ENCODE measurements at regions not wholly inside any gene's neighbourhood (a gene's known extent, or its start where the extent isn't known, plus 50 kb on each side); places are given as distances from the start of the nearest gene placed in this dataset.

DNA sequence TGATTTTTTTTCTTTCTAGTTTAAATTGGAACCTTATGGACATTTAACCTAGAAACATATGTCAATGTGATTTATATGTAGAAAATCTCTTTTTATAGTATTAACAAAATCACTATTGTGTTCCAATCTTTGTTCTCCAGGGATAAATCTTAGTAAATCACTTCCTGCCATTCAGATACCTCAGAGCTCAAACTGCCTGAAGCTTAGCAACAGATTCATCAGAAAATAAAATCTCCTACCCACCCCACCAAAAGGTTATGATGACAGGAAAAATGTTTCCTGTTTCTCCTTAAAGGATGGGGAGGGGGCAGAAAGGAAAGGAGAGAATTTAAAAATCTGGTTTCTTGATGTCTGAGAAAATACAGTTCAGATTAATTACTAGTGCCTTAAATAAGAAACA, 105.0 kb upstream of the TUT7 start:
- H3K4me3 ChIP-seq (replicated peaks in 1 of 4; ENCODE audit: control extremely low read depth in 1 of 4, insufficient read depth in 1 of 4, low read depth in 3 of 4, low read length in 4 of 4), result no peak overlapping the region
- H3K27ac ChIP-seq (ENCODE audit: insufficient read depth, low read length), result no peak overlapping the region
- DNase-seq (ENCODE audit: low read depth in 2 of 2), result no peak
- H3K9me3 ChIP-seq (ENCODE audit: control insufficient read depth, insufficient read depth, low read depth, low read length), result no peaks in the 10 kb centered on the region
- H2AFZ ChIP-seq (ENCODE audit: low read length), result no peak overlapping the region
- H3K27me3 ChIP-seq (ENCODE audit: control insufficient read depth, insufficient read depth, low read length), result no peaks in the 10 kb centered on the region
- H3K9ac ChIP-seq (ENCODE audit: insufficient read depth, low read length), result no peak overlapping the region
- H3K4me2 ChIP-seq (ENCODE audit: extremely low read depth, insufficient read depth, low read length), result no peak overlapping the region
- TF ChIP-seq EZH2 (IDR thresholded peaks at IDR 0.05; ENCODE audit: low read length, missing control alignments), result no peak
- TF ChIP-seq, protein P1, sequence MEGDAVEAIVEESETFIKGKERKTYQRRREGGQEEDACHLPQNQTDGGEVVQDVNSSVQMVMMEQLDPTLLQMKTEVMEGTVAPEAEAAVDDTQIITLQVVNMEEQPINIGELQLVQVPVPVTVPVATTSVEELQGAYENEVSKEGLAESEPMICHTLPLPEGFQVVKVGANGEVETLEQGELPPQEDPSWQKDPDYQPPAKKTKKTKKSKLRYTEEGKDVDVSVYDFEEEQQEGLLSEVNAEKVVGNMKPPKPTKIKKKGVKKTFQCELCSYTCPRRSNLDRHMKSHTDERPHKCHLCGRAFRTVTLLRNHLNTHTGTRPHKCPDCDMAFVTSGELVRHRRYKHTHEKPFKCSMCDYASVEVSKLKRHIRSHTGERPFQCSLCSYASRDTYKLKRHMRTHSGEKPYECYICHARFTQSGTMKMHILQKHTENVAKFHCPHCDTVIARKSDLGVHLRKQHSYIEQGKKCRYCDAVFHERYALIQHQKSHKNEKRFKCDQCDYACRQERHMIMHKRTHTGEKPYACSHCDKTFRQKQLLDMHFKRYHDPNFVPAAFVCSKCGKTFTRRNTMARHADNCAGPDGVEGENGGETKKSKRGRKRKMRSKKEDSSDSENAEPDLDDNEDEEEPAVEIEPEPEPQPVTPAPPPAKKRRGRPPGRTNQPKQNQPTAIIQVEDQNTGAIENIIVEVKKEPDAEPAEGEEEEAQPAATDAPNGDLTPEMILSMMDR (conservative IDR thresholded peaks at IDR 0.05 in 1 of 2, IDR thresholded peaks at IDR 0.05 in 1 of 2; ENCODE audit: low read depth in 1 of 2, low read length in 2 of 2), result no peak
- H3K4me1 ChIP-seq (ENCODE audit: control insufficient read depth, extremely low read depth, insufficient read depth, low read length), result no peaks in the 10 kb centered on the region
- H3K36me3 ChIP-seq (ENCODE audit: control insufficient read depth, insufficient read depth, low read length), result no peaks in the 10 kb centered on the region
- no peaks in the 10 kb centered on the region for H3K79me2 ChIP-seq (ENCODE audit: control insufficient read depth, insufficient read depth, low read length)
- no peaks in the 10 kb centered on the region for H4K20me1 ChIP-seq (ENCODE audit: control insufficient read depth, extremely low read depth, insufficient read depth, low read length)

GRCh38 chr9:86458191-86458855, 104.1 kb upstream of the TUT7 start:
- DNase-seq (ENCODE audit: low read depth in 2 of 2), result no peak
- no peaks in the 10 kb centered on the region for H3K36me3 ChIP-seq (ENCODE audit: control insufficient read depth, insufficient read depth, low read length)
- H3K4me1 ChIP-seq (ENCODE audit: control insufficient read depth, extremely low read depth, insufficient read depth, low read length), result no peaks in the 10 kb centered on the region

GRCh38 chr9:86456416-86456815, 102.2 kb upstream of the TUT7 start:
- Histone ChIP-seq H2AFZ (ENCODE audit: low read length) (no peak overlapping the region), H3K9ac (ENCODE audit: insufficient read depth, low read length) (no peak overlapping the region), H3K4me3 (replicated peaks in 1 of 4; ENCODE audit: control extremely low read depth in 1 of 4, insufficient read depth in 1 of 4, low read depth in 3 of 4, low read length in 4 of 4) (no peak overlapping the region), H3K27me3 (ENCODE audit: control insufficient read depth, insufficient read depth, low read length) (no peaks in the 10 kb centered on the region), H3K36me3 (ENCODE audit: control insufficient read depth, insufficient read depth, low read length) (no peaks in the 10 kb centered on the region), H3K4me2 (ENCODE audit: extremely low read depth, insufficient read depth, low read length) (no peak overlapping the region), H4K20me1 (ENCODE audit: control insufficient read depth, extremely low read depth, insufficient read depth, low read length) (no peaks in the 10 kb centered on the region), H3K9me3 (ENCODE audit: control insufficient read depth, insufficient read depth, low read depth, low read length) (no peaks in the 10 kb centered on the region), H3K27ac (ENCODE audit: insufficient read depth, low read length) (no peak overlapping the region), H3K4me1 (ENCODE audit: control insufficient read depth, extremely low read depth, insufficient read depth, low read length) (no peaks in the 10 kb centered on the region), H3K79me2 (ENCODE audit: control insufficient read depth, insufficient read depth, low read length) (no peaks in the 10 kb centered on the region)
- no peak for TF ChIP-seq EZH2 (IDR thresholded peaks at IDR 0.05; ENCODE audit: low read length, missing control alignments)
- TF ChIP-seq, protein P1 (conservative IDR thresholded peaks at IDR 0.05 in 1 of 2, IDR thresholded peaks at IDR 0.05 in 1 of 2; ENCODE audit: low read depth in 1 of 2, low read length in 2 of 2), result no peak
- no peak for DNase-seq (ENCODE audit: low read depth in 2 of 2)

More at GRCh38 chr9:86458191-86458855, 104.1 kb upstream of the TUT7 start:
- Histone ChIP-seq H3K4me2 (ENCODE audit: extremely low read depth, insufficient read depth, low read length) (no peak overlapping the region), H4K20me1 (ENCODE audit: control insufficient read depth, extremely low read depth, insufficient read depth, low read length) (no peaks in the 10 kb centered on the region), H3K9me3 (ENCODE audit: control insufficient read depth, insufficient read depth, low read depth, low read length) (no peaks in the 10 kb centered on the region), H3K4me3 (replicated peaks in 1 of 4; ENCODE audit: control extremely low read depth in 1 of 4, insufficient read depth in 1 of 4, low read depth in 3 of 4, low read length in 4 of 4) (no peak overlapping the region), H2AFZ (ENCODE audit: low read length) (no peak overlapping the region), H3K27ac (ENCODE audit: insufficient read depth, low read length) (no peak overlapping the region), H3K79me2 (ENCODE audit: control insufficient read depth, insufficient read depth, low read length) (no peaks in the 10 kb centered on the region), H3K9ac (ENCODE audit: insufficient read depth, low read length) (no peak overlapping the region), H3K27me3 (ENCODE audit: control insufficient read depth, insufficient read depth, low read length) (no peaks in the 10 kb centered on the region)
- TF ChIP-seq EZH2 (IDR thresholded peaks at IDR 0.05; ENCODE audit: low read length, missing control alignments), result no peak
- TF ChIP-seq, protein P1 (conservative IDR thresholded peaks at IDR 0.05 in 1 of 2, IDR thresholded peaks at IDR 0.05 in 1 of 2; ENCODE audit: low read depth in 1 of 2, low read length in 2 of 2), result no peak

Measured in fibroblast of lung (primary cell).